ENCODE measurements at regions not wholly inside any gene's neighbourhood (a gene's known extent, or its start where the extent isn't known, plus 50 kb on each side); places are given as distances from the start of the nearest gene placed in this dataset.

- ATAC-seq (replicated peaks) (no peak), DNase-seq (no peak)
- no peaks in the 10 kb centered on the region for H3K36me3 Mint-ChIP-seq
- H3K27ac Mint-ChIP-seq: no peak overlapping the region
- H3K4me1 Mint-ChIP-seq: no peaks in the 10 kb centered on the region
- peaks cover 8 to 11% of the 10 kb centered on the region in 2 donors for H3K27me3 Mint-ChIP-seq
- peaks cover 9 to 15% of the 10 kb centered on the region in 2 donors for H3K9me3 Mint-ChIP-seq
- H3K4me3 Mint-ChIP-seq: no peak overlapping the region
Measured at GRCh38 chr16:51636920-51637769, 486.1 kb upstream of the SALL1 start.

DNA sequence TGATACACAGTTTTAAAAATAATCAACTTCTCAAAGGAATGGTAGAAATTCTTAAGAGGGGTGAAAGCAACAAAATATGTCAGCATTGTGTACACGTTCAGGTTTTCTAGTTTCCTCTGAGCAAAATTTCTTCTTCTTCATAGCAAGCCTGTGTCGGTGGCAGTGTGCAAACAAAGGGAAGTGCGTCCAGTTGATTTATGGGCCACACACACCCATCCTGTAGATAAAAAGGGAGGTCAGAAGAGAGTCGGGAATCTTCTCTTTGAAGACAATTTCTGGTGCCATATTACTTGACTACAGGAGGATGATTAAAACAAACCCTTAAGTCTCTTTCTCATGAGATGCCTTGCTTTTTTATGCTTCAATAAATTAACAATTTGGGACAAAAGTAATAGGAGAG is 484.1 kb upstream of the SALL1 start:
- Mint-ChIP-seq H3K36me3 (no peaks in the 10 kb centered on the region), H3K27ac (no peak overlapping the region), H3K9me3 (peaks cover 4 to 12% of the 10 kb centered on the region in 2 donors), H3K4me3 (no peak overlapping the region), H3K27me3 (peaks cover 8 to 11% of the 10 kb centered on the region in 2 donors), H3K4me1 (no peaks in the 10 kb centered on the region)
- ATAC-seq (replicated peaks) (no peak), DNase-seq (no peak)

- Mint-ChIP-seq H3K27ac (no peak overlapping the region), H3K4me3 (no peak overlapping the region), H3K4me1 (no peaks in the 10 kb centered on the region), H3K36me3 (no peaks in the 10 kb centered on the region), H3K9me3 (peaks cover 3 to 16% of the 10 kb centered on the region in 2 donors), H3K27me3 (no peaks in the 10 kb centered on the region)
- no peak for ATAC-seq (replicated peaks)
- DNase-seq: no peak
Measured at GRCh38 chr16:51630076-51630475, 479.0 kb upstream of the SALL1 start.

- H3K27ac Mint-ChIP-seq: no peak overlapping the region
- no peak for DNase-seq
- no peaks in the 10 kb centered on the region for H3K27me3 Mint-ChIP-seq
- peaks cover 3 to 16% of the 10 kb centered on the region in 2 donors for H3K9me3 Mint-ChIP-seq
- no peak for ATAC-seq (replicated peaks)
- H3K4me3 Mint-ChIP-seq: no peak overlapping the region
- no peaks in the 10 kb centered on the region for H3K4me1 Mint-ChIP-seq
- H3K36me3 Mint-ChIP-seq: no peaks in the 10 kb centered on the region
Measured at GRCh38 chr16:51629576-51629975, 478.5 kb upstream of the SALL1 start.

GRCh38 chr16:51624080-51624775 is 473.2 kb upstream of the SALL1 start:
- H3K4me3 Mint-ChIP-seq: no peak overlapping the region
- no peaks in the 10 kb centered on the region for H3K27me3 Mint-ChIP-seq
- ATAC-seq (replicated peaks): no peak
- no peak overlapping the region for H3K27ac Mint-ChIP-seq
- DNase-seq: no peak
- H3K9me3 Mint-ChIP-seq: peaks cover 3 to 15% of the 10 kb centered on the region in 2 donors
- H3K4me1 Mint-ChIP-seq: no peaks in the 10 kb centered on the region
- H3K36me3 Mint-ChIP-seq: peaks cover 0 to under 1% of the 10 kb centered on the region in 2 donors

DNA sequence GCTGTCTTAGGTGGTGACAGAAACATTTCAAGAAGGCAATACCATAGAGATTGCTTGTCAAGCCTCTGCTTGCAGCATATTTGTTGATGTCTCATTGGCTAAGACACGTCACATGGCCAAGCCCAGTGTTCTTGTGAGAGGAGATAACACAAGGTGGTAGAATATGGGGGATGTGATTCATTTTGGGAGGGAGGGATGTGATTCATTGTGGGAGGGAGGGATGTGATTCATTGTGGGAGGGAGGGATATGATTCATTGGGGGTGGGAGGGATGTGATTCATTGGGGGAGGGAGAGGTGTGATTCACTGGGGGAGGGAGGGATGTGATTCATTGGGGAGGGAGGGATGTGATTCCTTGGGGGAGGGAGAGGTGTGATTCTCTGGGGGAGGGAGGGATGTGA is 470.5 kb upstream of the SALL1 start:
- Mint-ChIP-seq H3K4me1 (no peaks in the 10 kb centered on the region), H3K36me3 (peaks cover 0 to 3% of the 10 kb centered on the region in 2 donors), H3K27me3 (no peaks in the 10 kb centered on the region), H3K9me3 (peaks cover 4 to 8% of the 10 kb centered on the region in 2 donors), H3K4me3 (no peak overlapping the region), H3K27ac (no peak overlapping the region)
- ATAC-seq (replicated peaks): no peak
- no peak for DNase-seq

DNA sequence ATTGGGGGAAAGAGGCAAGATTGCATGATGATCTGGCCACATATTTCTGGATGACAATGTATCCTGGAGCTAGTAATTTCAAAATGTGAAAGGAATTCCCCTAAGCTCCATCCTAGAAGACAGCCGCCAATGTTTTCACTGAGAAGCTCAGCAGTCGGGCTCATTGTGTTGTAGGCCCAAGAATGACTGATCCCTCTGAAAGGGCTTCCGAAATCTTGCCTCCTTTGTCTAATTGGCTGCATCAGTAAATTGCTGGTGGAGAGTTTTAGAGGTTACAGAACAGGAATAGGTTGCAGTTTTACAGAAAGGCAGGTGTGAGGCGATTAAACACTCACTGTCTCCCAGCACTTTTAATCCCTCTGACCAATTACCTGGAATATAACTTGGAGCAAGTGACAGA is 464.1 kb upstream of the SALL1 start:
- H3K36me3 Mint-ChIP-seq: peaks cover 0 to 3% of the 10 kb centered on the region in 2 donors
- H3K4me3 Mint-ChIP-seq: no peak overlapping the region
- no peaks in the 10 kb centered on the region for H3K4me1 Mint-ChIP-seq
- DNase-seq: no peak
- H3K9me3 Mint-ChIP-seq: peaks cover 4 to 6% of the 10 kb centered on the region in 2 donors
- no peak for ATAC-seq (replicated peaks)
- H3K27ac Mint-ChIP-seq: no peak overlapping the region
- H3K27me3 Mint-ChIP-seq: no peaks in the 10 kb centered on the region

GRCh38 chr16:51607201-51607651 is 456.2 kb upstream of the SALL1 start:
- Mint-ChIP-seq H3K27me3 (no peaks in the 10 kb centered on the region), H3K36me3 (no peaks in the 10 kb centered on the region), H3K4me1 (no peaks in the 10 kb centered on the region), H3K4me3 (no peak overlapping the region), H3K9me3 (peaks cover under 1 to 4% of the 10 kb centered on the region in 2 donors), H3K27ac (no peak overlapping the region)
- no peak for ATAC-seq (replicated peaks)
- no peak for DNase-seq

- Mint-ChIP-seq H3K27ac (no peak overlapping the region), H3K9me3 (peaks cover 0 to 5% of the 10 kb centered on the region in 2 donors), H3K27me3 (no peaks in the 10 kb centered on the region), H3K4me3 (no peak overlapping the region), H3K4me1 (no peaks in the 10 kb centered on the region), H3K36me3 (no peaks in the 10 kb centered on the region)
- ATAC-seq (replicated peaks) (no peak), DNase-seq (no peak)
Measured at GRCh38 chr16:51596247-51596646, 445.2 kb upstream of the SALL1 start.

DNA sequence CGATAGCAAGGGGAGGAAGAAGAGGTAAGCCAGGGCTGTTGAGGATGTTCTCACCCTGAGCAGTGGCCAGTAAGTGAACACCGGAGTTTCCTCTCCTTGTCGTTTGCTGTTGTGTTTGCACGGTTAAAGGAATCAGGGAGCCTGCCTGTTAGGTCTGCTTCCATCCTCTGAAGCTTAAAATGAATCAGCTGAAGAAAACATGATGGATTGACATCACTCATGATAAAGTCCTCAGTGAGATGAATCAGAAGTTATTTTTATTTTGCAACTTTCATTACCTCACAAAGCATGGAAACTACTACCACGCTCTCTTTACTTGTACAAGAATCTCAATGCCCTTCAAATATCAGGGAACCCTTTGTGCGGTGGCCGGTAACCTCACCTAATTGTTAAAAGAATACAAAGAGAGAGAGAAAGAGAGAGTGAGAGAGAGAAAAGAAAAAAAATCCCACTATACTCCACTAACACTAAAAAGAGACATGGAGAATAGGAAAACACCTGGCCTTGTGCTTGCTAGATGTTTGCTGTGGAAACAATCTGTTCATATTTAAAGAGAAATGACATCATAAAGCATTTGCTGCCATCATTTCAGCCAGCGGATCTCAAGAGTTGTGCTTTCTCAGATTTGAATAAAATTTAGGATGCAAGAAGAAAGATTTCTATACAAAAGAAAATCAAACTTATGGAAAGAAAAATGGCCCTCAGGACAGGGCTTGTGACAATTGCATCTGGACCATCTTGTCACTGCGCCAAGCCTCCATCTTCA is 441.6 kb upstream of the SALL1 start:
- Mint-ChIP-seq H3K4me1 (no peaks in the 10 kb centered on the region), H3K27me3 (no peaks in the 10 kb centered on the region), H3K4me3 (no peak overlapping the region), H3K36me3 (no peaks in the 10 kb centered on the region), H3K9me3 (peaks cover 0 to 1% of the 10 kb centered on the region in 2 donors), H3K27ac (no peak overlapping the region)
- DNase-seq (no peak), ATAC-seq (replicated peaks) (no peak)

GRCh38 chr16:51592001-51592501 is 441.0 kb upstream of the SALL1 start:
- Mint-ChIP-seq H3K27me3 (no peaks in the 10 kb centered on the region), H3K4me1 (no peaks in the 10 kb centered on the region), H3K27ac (no peak overlapping the region), H3K9me3 (peaks cover 0 to 1% of the 10 kb centered on the region in 2 donors), H3K4me3 (no peak overlapping the region), H3K36me3 (no peaks in the 10 kb centered on the region)
- DNase-seq (no peak), ATAC-seq (replicated peaks) (no peak)

DNA sequence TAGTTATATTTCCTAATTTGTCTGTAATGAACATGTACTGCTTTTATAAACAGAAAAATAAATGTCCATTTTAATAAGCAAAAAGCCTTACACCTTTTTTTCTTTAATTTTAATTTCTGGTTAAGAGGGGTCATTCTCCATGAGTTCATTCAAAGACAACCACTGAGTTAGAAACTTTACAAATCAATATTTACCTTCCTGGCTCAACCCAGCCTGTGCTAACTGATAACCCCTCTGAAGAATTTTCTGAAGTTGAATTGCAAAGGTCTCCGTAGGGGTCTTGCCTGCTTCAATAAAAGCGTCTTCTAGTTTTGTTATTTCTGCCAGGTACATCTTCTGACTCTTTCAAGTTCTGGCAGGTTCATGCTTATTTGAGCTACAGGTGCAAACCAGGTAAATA is 440.4 kb upstream of the SALL1 start:
- H3K9me3 Mint-ChIP-seq: peaks cover 0 to 1% of the 10 kb centered on the region in 2 donors
- H3K36me3 Mint-ChIP-seq: no peaks in the 10 kb centered on the region
- no peaks in the 10 kb centered on the region for H3K27me3 Mint-ChIP-seq
- no peak overlapping the region for H3K4me3 Mint-ChIP-seq
- H3K4me1 Mint-ChIP-seq: no peaks in the 10 kb centered on the region
- no peak for DNase-seq
- no peak overlapping the region for H3K27ac Mint-ChIP-seq
- ATAC-seq (replicated peaks): no peak

DNA sequence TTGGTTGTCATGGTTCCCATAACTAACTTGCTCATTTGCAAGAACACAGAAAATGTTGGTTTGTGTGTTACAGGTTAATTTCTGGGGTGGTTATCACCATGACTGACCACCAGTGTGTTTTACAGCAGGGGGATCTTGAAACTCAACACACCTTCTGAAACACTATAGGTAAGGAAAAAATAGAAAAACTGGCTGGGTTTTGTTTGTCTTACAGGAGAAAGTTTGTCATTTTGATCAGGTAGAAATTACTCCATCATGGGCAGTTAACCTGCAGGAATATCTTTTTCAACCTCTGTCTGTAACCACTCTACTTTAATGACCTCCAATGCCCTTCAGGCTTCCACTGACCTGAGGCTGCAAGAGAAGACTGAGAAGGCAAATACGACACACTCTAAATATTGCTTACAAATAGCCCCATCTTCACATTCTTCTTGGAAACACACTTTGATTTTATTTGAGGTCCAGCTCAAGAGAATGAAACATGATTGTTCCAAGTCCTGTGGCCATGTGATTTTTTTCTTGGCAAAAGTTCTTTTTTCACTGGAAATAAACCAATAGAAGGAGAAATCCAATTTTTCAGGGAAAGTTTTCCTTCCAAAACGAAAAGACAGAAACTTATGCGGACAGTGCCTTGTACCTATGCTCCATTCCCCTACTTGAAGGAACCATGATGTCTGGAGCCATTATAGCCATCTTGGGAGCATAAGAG is 428.7 kb upstream of the SALL1 start:
- DNase-seq (no peak), ATAC-seq (replicated peaks) (no peak)
- Mint-ChIP-seq H3K36me3 (no peaks in the 10 kb centered on the region), H3K27me3 (no peaks in the 10 kb centered on the region), H3K9me3 (peaks cover 0 to 2% of the 10 kb centered on the region in 2 donors), H3K27ac (no peak overlapping the region), H3K4me3 (no peak overlapping the region), H3K4me1 (no peaks in the 10 kb centered on the region)
